GM12891 (cell line): ENCODE measurements at regions not wholly inside any gene's neighbourhood (a gene's known extent, or its start where the extent isn't known, plus 50 kb on each side); places are given as distances from the start of the nearest gene placed in this dataset.

Source experiments
- POLR2A ChIP-seq: IDR thresholded peaks from 2 replicates; pipeline ENCODE4 v1.6.1; 2011; ENCODE audit warnings: low read depth, low read length, control low read depth
- POLR2AphosphoS5 ChIP-seq: IDR thresholded peaks from 2 replicates; pipeline ENCODE4 v1.6.1; 2011; ENCODE audit warnings: low read depth, low read length, control low read depth
- TAF1 ChIP-seq: IDR thresholded peaks from 2 replicates; pipeline ENCODE4 v1.6.1; 2011; ENCODE audit warnings: low read depth, low read length, control low read depth

GRCh38 chr6:47138046-47138445 lies 95.9 kb upstream of the ADGRF1 start:
- TF ChIP-seq POLR2A (no peak), POLR2AphosphoS5 (no peak), TAF1 (no peak)
